Medulla oblongata (tissue), 1 donor: ENCODE measurements at regions not wholly inside any gene's neighbourhood (a gene's known extent, or its start where the extent isn't known, plus 50 kb on each side); places are given as distances from the start of the nearest gene placed in this dataset.
"Not testable (repeated sequence)": the region's sequence is repeated elsewhere in the genome, so short reads cannot be mapped to it uniquely, and the experiment has no call there.

Source experiments
- DNase-seq: peaks from one replicate; pipeline ENCODE4 v3.0.0-alpha.2; 2015; ENCODE audit errors: extremely low spot score

- DNase-seq: no peak
These were observed 184.7 kb downstream of the C9orf50 start for GRCh38 chr9:129435988-129436717.

- no peak for DNase-seq
These were observed 185.6 kb downstream of the C9orf50 start for GRCh38 chr9:129435291-129435690.

GRCh38 chr9:129434187-129434586 lies 186.7 kb downstream of the C9orf50 start:
- DNase-seq: no peak

GRCh38 chr9:129432297-129433154 lies 188.4 kb downstream of the C9orf50 start:
- DNase-seq: no peak

GRCh38 chr9:129430940-129431643 lies 189.8 kb downstream of the C9orf50 start:
- no peak for DNase-seq

- DNase-seq: no peak
These were observed 191.9 kb downstream of the C9orf50 start for GRCh38 chr9:129428864-129429577.

GRCh38 chr9:129427149-129427548 lies 193.8 kb downstream of the C9orf50 start:
- no peak for DNase-seq

- DNase-seq: not testable (repeated sequence)
These were observed 197.1 kb downstream of the C9orf50 start for GRCh38 chr9:129423755-129424154.

- no peak for DNase-seq
These were observed 197.7 kb downstream of the C9orf50 start for GRCh38 chr9:129423216-129423615.

- no peak for DNase-seq
These were observed 198.1 kb downstream of the C9orf50 start for GRCh38 chr9:129422843-129423192.

- no peak for DNase-seq
These were observed 198.7 kb downstream of the C9orf50 start for GRCh38 chr9:129422032-129422842.

- no peak for DNase-seq
These were observed 199.5 kb downstream of the C9orf50 start for GRCh38 chr9:129421371-129421770.

- no peak for DNase-seq
These were observed 200.2 kb downstream of the C9orf50 start for GRCh38 chr9:129420721-129421120.

GRCh38 chr9:129419382-129419899 lies 201.5 kb downstream of the C9orf50 start:
- no peak for DNase-seq

- no peak for DNase-seq
These were observed 202.4 kb downstream of the C9orf50 start for GRCh38 chr9:129418451-129418850.

GRCh38 chr9:129416821-129417539 lies 203.9 kb downstream of the C9orf50 start:
- DNase-seq: no peak

- DNase-seq: no peak
These were observed 204.8 kb downstream of the C9orf50 start for GRCh38 chr9:129415942-129416651.

- DNase-seq: no peak
These were observed 205.6 kb downstream of the C9orf50 start for GRCh38 chr9:129414993-129415941.
